Nephron progenitor cell (in vitro differentiated cells): ENCODE measurements at regions not wholly inside any gene's neighbourhood (a gene's known extent, or its start where the extent isn't known, plus 50 kb on each side); places are given as distances from the start of the nearest gene placed in this dataset.

Experiments used
- DNase-seq: peaks from one replicate; pipeline ENCODE4 v3.0.0; 2021
- H3K27ac Mint-ChIP-seq: 2 replicates; pipeline ENCODE4 v1.8.0; 2021; ENCODE audit warnings: mild to moderate bottlenecking, moderate library complexity, mixed read lengths
- H3K27me3 Mint-ChIP-seq: 2 replicates; pipeline ENCODE4 v1.8.0; 2021; ENCODE audit warnings: mild to moderate bottlenecking, low read depth, mixed read lengths; ENCODE audit not compliant: poor library complexity
- H3K36me3 Mint-ChIP-seq: 2 replicates; pipeline ENCODE4 v1.8.0; 2021; ENCODE audit warnings: low read depth, mixed read lengths
- H3K4me1 Mint-ChIP-seq: 2 replicates; pipeline ENCODE4 v1.8.0; 2021; ENCODE audit warnings: mixed read lengths
- H3K4me3 Mint-ChIP-seq: 2 replicates; pipeline ENCODE4 v1.8.0; 2021; ENCODE audit warnings: mild to moderate bottlenecking, moderate library complexity, mixed read lengths
- H3K9me3 Mint-ChIP-seq: 2 replicates; pipeline ENCODE4 v1.8.0; 2021; ENCODE audit warnings: mild to moderate bottlenecking, moderate library complexity, mixed read lengths
- TF ChIP-seq, protein P1 (sequence below): fragments of 200-600 bp; sonication (generic); IDR thresholded peaks from 2 replicates; pipeline ENCODE4 v1.5.0; 2021; ENCODE audit warnings: antibody characterized with exemption

- Mint-ChIP-seq H3K27me3 (no peaks in the 10 kb centered on the region), H3K27ac (no peak overlapping the region), H3K9me3 (no peaks in the 10 kb centered on the region), H3K4me3 (no peak overlapping the region), H3K36me3 (peaks cover 15% of the 10 kb centered on the region), H3K4me1 (no peaks in the 10 kb centered on the region)
- TF ChIP-seq, protein P1, sequence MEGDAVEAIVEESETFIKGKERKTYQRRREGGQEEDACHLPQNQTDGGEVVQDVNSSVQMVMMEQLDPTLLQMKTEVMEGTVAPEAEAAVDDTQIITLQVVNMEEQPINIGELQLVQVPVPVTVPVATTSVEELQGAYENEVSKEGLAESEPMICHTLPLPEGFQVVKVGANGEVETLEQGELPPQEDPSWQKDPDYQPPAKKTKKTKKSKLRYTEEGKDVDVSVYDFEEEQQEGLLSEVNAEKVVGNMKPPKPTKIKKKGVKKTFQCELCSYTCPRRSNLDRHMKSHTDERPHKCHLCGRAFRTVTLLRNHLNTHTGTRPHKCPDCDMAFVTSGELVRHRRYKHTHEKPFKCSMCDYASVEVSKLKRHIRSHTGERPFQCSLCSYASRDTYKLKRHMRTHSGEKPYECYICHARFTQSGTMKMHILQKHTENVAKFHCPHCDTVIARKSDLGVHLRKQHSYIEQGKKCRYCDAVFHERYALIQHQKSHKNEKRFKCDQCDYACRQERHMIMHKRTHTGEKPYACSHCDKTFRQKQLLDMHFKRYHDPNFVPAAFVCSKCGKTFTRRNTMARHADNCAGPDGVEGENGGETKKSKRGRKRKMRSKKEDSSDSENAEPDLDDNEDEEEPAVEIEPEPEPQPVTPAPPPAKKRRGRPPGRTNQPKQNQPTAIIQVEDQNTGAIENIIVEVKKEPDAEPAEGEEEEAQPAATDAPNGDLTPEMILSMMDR: no peak
- DNase-seq: no peak
Observed at GRCh38 chr2:186405842-186406241, 80.2 kb upstream of the ZC3H15 start.

- H3K9me3 Mint-ChIP-seq: peaks cover 1% of the 10 kb centered on the region
- TF ChIP-seq, protein P1: no peak
- H3K4me1 Mint-ChIP-seq: no peaks in the 10 kb centered on the region
- H3K4me3 Mint-ChIP-seq: no peak overlapping the region
- no peak overlapping the region for H3K27ac Mint-ChIP-seq
- H3K36me3 Mint-ChIP-seq: peaks cover 15% of the 10 kb centered on the region
- H3K27me3 Mint-ChIP-seq: peaks cover 3% of the 10 kb centered on the region
- DNase-seq: no peak
Observed at GRCh38 chr2:186407611-186408010, 78.4 kb upstream of the ZC3H15 start.

GRCh38 chr2:186410802-186411201 is 75.3 kb upstream of the ZC3H15 start:
- no peak overlapping the region for H3K4me3 Mint-ChIP-seq
- H3K27me3 Mint-ChIP-seq: peaks cover 3% of the 10 kb centered on the region
- TF ChIP-seq, protein P1: no peak
- H3K36me3 Mint-ChIP-seq: peaks cover 22% of the 10 kb centered on the region
- DNase-seq: no peak
- no peaks in the 10 kb centered on the region for H3K4me1 Mint-ChIP-seq
- no peak overlapping the region for H3K27ac Mint-ChIP-seq
- H3K9me3 Mint-ChIP-seq: peaks cover 18% of the 10 kb centered on the region

GRCh38 chr2:186422226-186422625 is 63.8 kb upstream of the ZC3H15 start:
- no peak overlapping the region for H3K4me3 Mint-ChIP-seq
- TF ChIP-seq, protein P1: no peak
- no peaks in the 10 kb centered on the region for H3K27me3 Mint-ChIP-seq
- peaks cover 5% of the 10 kb centered on the region for H3K4me1 Mint-ChIP-seq
- DNase-seq: no peak
- no peak overlapping the region for H3K27ac Mint-ChIP-seq
- H3K9me3 Mint-ChIP-seq: no peaks in the 10 kb centered on the region
- H3K36me3 Mint-ChIP-seq: no peaks in the 10 kb centered on the region

GRCh38 chr2:186423481-186423880 is 62.6 kb upstream of the ZC3H15 start:
- Mint-ChIP-seq H3K4me1 (peaks cover 5% of the 10 kb centered on the region), H3K9me3 (no peaks in the 10 kb centered on the region), H3K36me3 (no peaks in the 10 kb centered on the region), H3K27me3 (no peaks in the 10 kb centered on the region), H3K27ac (no peak overlapping the region), H3K4me3 (no peak overlapping the region)
- no peak for DNase-seq
- TF ChIP-seq, protein P1: no peak

DNA sequence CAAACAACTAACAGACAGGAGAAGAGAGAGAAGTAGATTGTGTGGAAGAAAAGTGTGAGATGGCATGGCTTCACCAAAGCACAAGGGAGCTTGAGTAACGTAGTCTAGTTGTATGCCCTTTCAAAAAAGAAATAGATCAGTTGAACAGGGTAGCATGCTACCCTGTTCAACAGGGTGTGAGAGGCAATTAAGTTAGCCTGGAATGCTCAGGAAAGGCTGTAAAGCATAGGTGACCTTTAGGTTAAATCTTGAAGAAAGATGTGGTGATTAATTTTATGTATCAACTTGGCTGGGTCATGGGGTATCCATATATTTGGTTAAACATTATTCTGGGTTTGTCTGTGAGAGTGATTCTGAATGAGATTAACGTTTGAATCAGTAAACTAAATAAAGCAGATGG is 61.8 kb upstream of the ZC3H15 start:
- H3K9me3 Mint-ChIP-seq: no peaks in the 10 kb centered on the region
- no peaks in the 10 kb centered on the region for H3K27me3 Mint-ChIP-seq
- no peak overlapping the region for H3K4me3 Mint-ChIP-seq
- TF ChIP-seq, protein P1: no peak
- no peaks in the 10 kb centered on the region for H3K36me3 Mint-ChIP-seq
- H3K27ac Mint-ChIP-seq: peak overlapping the region; percentile 60
- peaks cover 5% of the 10 kb centered on the region for H3K4me1 Mint-ChIP-seq
- no peak for DNase-seq
